ENCODE measurements at regions not wholly inside any gene's neighbourhood (a gene's known extent, or its start where the extent isn't known, plus 50 kb on each side); places are given as distances from the start of the nearest gene placed in this dataset.

GRCh38 chr6:141316236-141316635 is 816.5 kb upstream of the GJE1 start:
- DNase-seq (ENCODE audit: low read depth, low spot score): no peak

- DNase-seq (ENCODE audit: low read depth, low spot score): no peak
Observed at GRCh38 chr6:141313986-141314385, 818.7 kb upstream of the GJE1 start.

GRCh38 chr6:141309295-141309694 is 823.4 kb upstream of the GJE1 start:
- DNase-seq (ENCODE audit: low read depth, low spot score): no peak

- DNase-seq (ENCODE audit: low read depth, low spot score): no peak
Observed at GRCh38 chr6:141307309-141307998, 825.3 kb upstream of the GJE1 start.

GRCh38 chr6:141303907-141304306 is 828.8 kb upstream of the GJE1 start:
- DNase-seq (ENCODE audit: low read depth, low spot score): no peak

- no peak for DNase-seq (ENCODE audit: low read depth, low spot score)
Observed at GRCh38 chr6:141301779-141302178, 830.9 kb upstream of the GJE1 start.

- DNase-seq (ENCODE audit: low read depth, low spot score): no peak
Observed at GRCh38 chr6:141290941-141291721, 841.6 kb upstream of the GJE1 start.

GRCh38 chr6:141288947-141289346 is 843.8 kb upstream of the GJE1 start:
- DNase-seq (ENCODE audit: low read depth, low spot score): no peak

- DNase-seq (ENCODE audit: low read depth, low spot score): no peak
Observed at GRCh38 chr6:141282263-141282662, 850.5 kb upstream of the GJE1 start.

GRCh38 chr6:141269684-141270083 is 863.0 kb upstream of the GJE1 start:
- no peak for DNase-seq (ENCODE audit: low read depth, low spot score)

GRCh38 chr6:141267420-141267819 is 865.3 kb upstream of the GJE1 start:
- DNase-seq (ENCODE audit: low read depth, low spot score): no peak

- DNase-seq (ENCODE audit: low read depth, low spot score): no peak
Observed at GRCh38 chr6:141265756-141266623, 866.7 kb upstream of the GJE1 start.

GRCh38 chr6:141264101-141264500 is 868.6 kb upstream of the GJE1 start:
- DNase-seq (ENCODE audit: low read depth, low spot score): no peak

- DNase-seq (ENCODE audit: low read depth, low spot score): no peak
Observed at GRCh38 chr6:141261672-141262060, 871.1 kb upstream of the GJE1 start.

- no peak for DNase-seq (ENCODE audit: low read depth, low spot score)
Observed at GRCh38 chr6:141261016-141261671, 871.6 kb upstream of the GJE1 start.

- no peak for DNase-seq (ENCODE audit: low read depth, low spot score)
Observed at GRCh38 chr6:141260627-141261015, 872.1 kb upstream of the GJE1 start.

GRCh38 chr6:141259807-141260206 is 872.9 kb upstream of the GJE1 start:
- DNase-seq (ENCODE audit: low read depth, low spot score): no peak

- no peak for DNase-seq (ENCODE audit: low read depth, low spot score)
Observed at GRCh38 chr6:141259091-141259490, 873.6 kb upstream of the GJE1 start.

GRCh38 chr6:141258516-141258915 is 874.2 kb upstream of the GJE1 start:
- DNase-seq (ENCODE audit: low read depth, low spot score): no peak

- no peak for DNase-seq (ENCODE audit: low read depth, low spot score)
Observed at GRCh38 chr6:141254336-141254735, 878.4 kb upstream of the GJE1 start.

GRCh38 chr6:141252828-141253608 is 879.7 kb upstream of the GJE1 start:
- DNase-seq (ENCODE audit: low read depth, low spot score): no peak

Measured in smooth muscle cell of the brain vasculature (primary cell).